GM12872 (cell line): ENCODE measurements at regions not wholly inside any gene's neighbourhood (a gene's known extent, or its start where the extent isn't known, plus 50 kb on each side); places are given as distances from the start of the nearest gene placed in this dataset.

ENCODE experiments used
- CTCF ChIP-seq: IDR thresholded peaks from 3 replicates; pipeline ENCODE4 v1.5.1; 2011; ENCODE audit warnings: low read depth, mild to moderate bottlenecking, low read length, moderate library complexity; ENCODE audit not compliant: insufficient read depth

GRCh38 chr1:234728740-234729139, 118.8 kb upstream of the IRF2BP2 start:
- TF ChIP-seq CTCF: no peak

- TF ChIP-seq CTCF: no peak
Observed at GRCh38 chr1:234727018-234727940, 117.3 kb upstream of the IRF2BP2 start.

- no peak for TF ChIP-seq CTCF
Observed at GRCh38 chr1:234726359-234726943, 116.5 kb upstream of the IRF2BP2 start.

- no peak for TF ChIP-seq CTCF
Observed at GRCh38 chr1:234725177-234726132, 115.5 kb upstream of the IRF2BP2 start.

- no peak for TF ChIP-seq CTCF
Observed at GRCh38 chr1:234724516-234725176, 114.7 kb upstream of the IRF2BP2 start.

- TF ChIP-seq CTCF: no peak
Observed at GRCh38 chr1:234722904-234723720, 113.1 kb upstream of the IRF2BP2 start.
